SK-N-DZ (cell line): ENCODE measurements at regions not wholly inside any gene's neighbourhood (a gene's known extent, or its start where the extent isn't known, plus 50 kb on each side); places are given as distances from the start of the nearest gene placed in this dataset.
A peak's percentile ranks its signal among the peaks of the same experiment; 100 is the strongest.
"Not testable (repeated sequence)": the region's sequence is repeated elsewhere in the genome, so short reads cannot be mapped to it uniquely, and the experiment has no call there.

ENCODE experiments used
- DNase-seq: peaks from one replicate; pipeline ENCODE4 v3.0.0-alpha.2; 2015; ENCODE audit warnings: low spot score

DNA sequence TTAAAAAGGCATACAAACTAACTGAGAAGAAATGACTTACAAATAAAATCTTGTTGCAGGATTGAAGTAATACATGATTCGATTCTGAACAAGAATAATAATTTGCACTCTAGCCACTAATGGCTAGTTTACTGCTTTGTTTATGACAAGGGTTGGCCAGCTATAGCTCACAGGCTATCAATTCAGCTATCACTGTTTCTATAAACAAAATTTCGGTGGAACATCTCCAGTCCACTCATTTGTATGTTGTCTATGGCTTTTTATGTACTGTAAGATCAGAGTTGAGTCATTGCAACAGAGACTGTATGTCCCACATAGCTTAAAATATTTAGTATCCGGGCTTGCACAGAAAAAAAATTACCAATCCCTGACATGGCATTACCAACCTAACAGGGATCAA, 543.7 kb upstream of the CNTNAP5 start:
- no peak for DNase-seq

GRCh38 chr2:123485056-123485455, 540.0 kb upstream of the CNTNAP5 start:
- no peak for DNase-seq

- DNase-seq, result no peak
These were observed 531.4 kb upstream of the CNTNAP5 start for GRCh38 chr2:123493687-123494086.

DNA sequence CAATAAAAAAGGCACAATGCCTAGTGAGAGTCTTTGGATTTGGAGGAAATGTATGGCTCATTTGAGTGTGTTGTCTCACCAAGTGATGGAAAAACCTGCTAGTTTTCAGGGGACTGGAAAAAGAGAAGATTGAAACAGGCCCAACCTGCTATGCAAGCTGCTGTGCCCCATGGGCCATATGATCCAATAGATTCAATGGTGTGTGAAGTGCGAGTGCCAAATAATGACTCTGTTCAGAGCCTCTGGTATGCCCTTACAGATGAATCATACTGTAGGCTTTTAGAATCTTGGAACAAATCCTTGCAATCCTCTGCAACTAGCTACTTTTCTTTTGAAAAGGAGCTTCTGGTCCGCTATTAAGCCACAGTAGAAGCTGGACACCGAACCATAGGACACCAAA, 529.8 kb upstream of the CNTNAP5 start:
- no peak for DNase-seq

GRCh38 chr2:123500346-123500745, 524.7 kb upstream of the CNTNAP5 start:
- no peak for DNase-seq

GRCh38 chr2:123500988-123501387, 524.1 kb upstream of the CNTNAP5 start:
- no peak for DNase-seq

DNA sequence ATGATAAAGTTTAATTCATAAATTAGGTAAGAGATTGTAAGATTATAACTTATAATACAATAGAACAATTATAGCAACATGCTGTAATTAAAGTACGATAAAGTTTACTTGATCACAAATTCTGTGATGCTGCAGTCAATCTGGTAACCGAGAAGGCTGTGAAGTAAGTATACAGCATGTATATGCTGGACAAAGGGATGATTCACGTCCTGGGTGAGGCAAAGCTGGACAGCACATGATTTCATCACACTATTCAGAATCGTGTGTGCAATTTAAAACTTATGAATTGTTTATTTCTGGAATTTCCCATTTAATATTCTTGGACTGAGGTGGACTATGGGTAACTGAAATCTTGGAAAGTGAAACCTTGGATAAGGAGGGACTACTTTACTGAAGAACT, 522.2 kb upstream of the CNTNAP5 start:
- DNase-seq, result no peak

DNA sequence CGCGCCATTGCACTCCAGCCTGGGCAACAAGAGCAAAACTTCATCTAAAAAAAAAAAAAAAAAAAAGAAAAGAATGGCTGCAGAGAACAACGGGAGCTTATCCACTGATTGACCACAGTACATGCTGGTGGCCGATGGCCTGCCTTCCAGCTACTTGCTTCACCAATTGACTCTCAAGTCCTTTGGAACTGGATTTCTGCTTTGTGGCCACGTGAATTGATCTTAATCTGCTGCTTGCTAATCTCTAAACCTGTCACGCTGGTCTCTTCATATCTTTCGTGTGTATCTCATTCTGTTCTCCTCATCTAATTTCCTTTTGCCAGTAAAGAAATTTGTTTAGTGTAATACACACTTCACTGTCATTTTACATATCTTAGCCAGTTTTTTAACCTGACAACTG, 512.5 kb upstream of the CNTNAP5 start:
- DNase-seq, result peak; percentile 2

GRCh38 chr2:123513351-123513750, 511.7 kb upstream of the CNTNAP5 start:
- no peak for DNase-seq

- no peak for DNase-seq
These were observed 510.4 kb upstream of the CNTNAP5 start for GRCh38 chr2:123514613-123515207.

DNA sequence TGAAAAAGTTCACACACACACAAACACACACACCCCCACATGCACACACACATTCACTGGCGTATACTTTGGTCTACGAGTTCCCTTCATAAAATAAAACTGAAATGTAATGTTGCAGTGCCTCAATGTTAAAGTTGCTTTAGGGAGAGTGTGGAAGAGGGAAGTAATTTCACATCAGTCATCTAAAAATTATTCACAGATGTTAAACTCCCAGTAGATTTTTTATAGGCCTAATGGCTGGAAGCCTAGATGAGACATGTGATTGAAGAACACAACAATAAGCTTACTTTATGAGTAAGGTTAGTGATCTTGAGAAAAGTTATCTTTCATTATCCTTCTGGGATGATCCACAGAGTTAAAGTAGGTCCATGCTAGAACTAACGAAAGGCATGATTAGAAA, 506.7 kb upstream of the CNTNAP5 start:
- no peak for DNase-seq

- no peak for DNase-seq
These were observed 503.2 kb upstream of the CNTNAP5 start for GRCh38 chr2:123521854-123522253.

- DNase-seq, result not testable (repeated sequence)
These were observed 502.6 kb upstream of the CNTNAP5 start for GRCh38 chr2:123522498-123522897.

DNA sequence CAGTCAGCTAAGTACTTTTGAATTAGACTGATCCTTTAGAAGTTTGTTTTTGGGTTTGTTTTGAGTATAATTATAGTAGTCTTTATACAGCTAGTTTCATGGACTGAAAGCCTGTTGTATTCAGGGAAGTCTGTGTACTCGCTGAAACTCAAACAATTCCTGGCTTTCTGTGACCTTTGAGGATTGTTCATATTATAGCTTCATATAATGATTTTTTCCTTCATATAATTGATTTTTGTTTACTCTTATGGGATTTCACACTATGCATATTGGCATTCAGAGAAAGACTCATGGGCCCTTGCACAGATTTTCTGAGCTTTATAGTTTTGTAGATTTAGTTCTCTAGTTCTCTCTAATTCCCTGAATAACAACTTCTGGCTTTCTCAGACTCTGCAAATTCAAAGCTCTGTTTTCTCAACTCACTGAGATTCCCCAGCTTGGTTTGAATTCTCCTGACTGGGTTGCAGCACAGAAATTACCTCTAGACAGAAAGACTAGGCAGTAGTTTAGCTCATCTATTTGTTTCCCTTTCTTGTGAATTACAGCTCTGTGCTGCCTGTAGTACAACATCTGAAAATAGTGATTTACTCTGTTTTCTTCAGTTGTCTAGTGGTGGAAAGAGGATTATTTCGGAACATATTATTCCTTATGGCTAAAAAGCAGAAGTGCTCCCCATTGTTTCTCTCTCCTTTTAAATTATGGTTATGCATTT, 495.9 kb upstream of the CNTNAP5 start:
- DNase-seq, result no peak

DNA sequence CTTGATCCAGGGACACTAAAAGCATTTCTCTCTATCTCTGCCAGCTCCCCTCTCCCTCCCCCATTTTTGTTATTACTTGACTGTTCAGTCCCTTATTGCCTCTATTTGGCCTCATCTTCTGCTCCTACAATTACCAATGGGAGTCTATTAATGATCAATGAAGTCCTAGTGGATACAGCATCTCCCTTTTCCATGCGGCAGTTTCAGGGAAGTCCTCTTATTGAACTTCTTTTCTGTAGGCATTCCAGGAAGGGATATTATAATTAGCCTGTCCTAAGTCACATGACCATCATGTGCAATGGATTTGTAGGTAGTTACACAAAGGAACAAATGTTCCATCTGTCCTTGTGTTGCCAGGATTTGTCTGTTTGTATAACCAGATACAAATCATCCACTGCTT, 495.1 kb upstream of the CNTNAP5 start:
- DNase-seq, result no peak

- DNase-seq, result no peak
These were observed 493.0 kb upstream of the CNTNAP5 start for GRCh38 chr2:123532126-123532525.

GRCh38 chr2:123532994-123533393, 492.1 kb upstream of the CNTNAP5 start:
- no peak for DNase-seq

DNA sequence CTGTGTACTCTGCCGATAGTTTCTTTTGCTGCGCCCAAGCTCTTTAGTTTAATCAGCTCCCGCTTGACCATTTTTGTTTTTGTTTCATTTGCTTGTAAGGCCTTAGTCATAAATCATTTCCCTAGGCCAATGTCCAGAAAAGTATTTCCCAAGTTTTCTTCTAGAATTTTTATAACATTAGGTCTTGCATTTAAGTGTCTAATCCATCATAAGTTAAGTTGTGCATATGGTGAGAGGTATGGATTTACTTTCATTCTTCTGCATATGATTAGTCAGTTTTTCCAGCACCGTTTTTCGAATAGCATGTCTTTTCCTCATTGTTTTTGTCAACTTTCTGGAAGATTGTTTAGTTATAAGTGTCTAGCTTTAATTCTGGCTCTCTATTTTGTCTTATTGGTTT, 484.8 kb upstream of the CNTNAP5 start:
- no peak for DNase-seq

DNA sequence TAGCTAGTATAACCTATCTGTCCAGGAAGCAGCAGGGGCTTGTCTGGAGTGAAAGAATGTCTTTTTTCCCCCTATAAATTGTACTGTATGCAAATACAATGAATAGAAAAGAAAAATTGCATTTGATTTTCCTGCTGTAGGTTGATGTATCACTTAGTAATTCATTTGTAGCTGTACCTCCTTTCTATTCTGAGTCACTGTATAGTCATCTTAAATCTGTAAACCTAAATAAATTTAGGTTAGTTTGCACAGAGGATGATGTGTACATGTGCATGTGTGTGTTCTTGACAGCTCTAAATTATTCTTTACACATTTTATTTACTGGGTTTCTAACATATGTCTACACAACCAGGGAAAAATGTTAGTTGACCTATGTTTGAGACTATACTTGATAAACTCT, 478.7 kb upstream of the CNTNAP5 start:
- DNase-seq, result no peak

- DNase-seq, result no peak
These were observed 461.6 kb upstream of the CNTNAP5 start for GRCh38 chr2:123563515-123563914.

GRCh38 chr2:123566291-123566946, 458.7 kb upstream of the CNTNAP5 start:
- no peak for DNase-seq

GRCh38 chr2:123578016-123578415, 447.1 kb upstream of the CNTNAP5 start:
- no peak for DNase-seq

DNA sequence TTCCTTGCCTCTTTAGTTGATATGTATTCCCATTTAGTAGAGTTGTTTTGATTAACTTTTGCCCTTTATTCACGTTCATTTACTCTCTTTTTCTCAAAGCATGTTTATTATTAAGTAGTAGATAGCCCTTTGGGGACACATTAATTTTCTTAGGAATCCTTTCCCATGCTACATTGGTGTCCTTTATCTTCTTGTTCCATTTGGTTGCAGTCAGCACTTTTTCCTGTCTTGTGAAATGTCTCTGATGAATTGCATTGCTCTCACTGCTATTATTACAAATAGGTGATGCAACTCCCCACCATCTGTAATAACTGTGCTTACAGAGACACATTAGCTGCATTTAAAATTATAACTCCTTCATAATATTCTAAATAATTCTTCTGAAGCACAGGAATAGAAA, 428.5 kb upstream of the CNTNAP5 start:
- no peak for DNase-seq
